Heart right ventricle (tissue), 16 donors: ENCODE measurements at regions not wholly inside any gene's neighbourhood (a gene's known extent, or its start where the extent isn't known, plus 50 kb on each side); places are given as distances from the start of the nearest gene placed in this dataset.

Source experiments
- ATAC-seq, 8 donors: fragments of 200-7000 bp; cut with Tn5 transposase; one replicate each; pipeline ENCODE4 v1.9.1; 2020; ENCODE audit warnings: mild to moderate bottlenecking in 8 of 8, moderate library complexity in 8 of 8, moderate number of reproducible peaks in 1 of 8
- DNase-seq, 2 donors: peaks; one replicate each; pipeline ENCODE4 v3.0.0-alpha.2; 2020
- H3K27ac ChIP-seq, 10 donors: fragments of 200-600 bp; sonication (generic) in 2 of 10; one replicate each; pipeline versions ENCODE4 v1.5.0 to v1.8.0; 2020 to 2022; ENCODE audit warnings: mild to moderate bottlenecking in 3 of 10
- H3K27me3 ChIP-seq, 7 donors: fragments of 200-600 bp; one replicate each; pipeline ENCODE4 v1.8.0; 2021 to 2022; ENCODE audit warnings: mild to moderate bottlenecking in 2 of 7
- H3K36me3 ChIP-seq, 9 donors: fragments of 200-600 bp; sonication (generic) in 1 of 9; one replicate each; pipeline versions ENCODE4 v1.5.0 to v1.8.0; 2020 to 2022; ENCODE audit warnings: mild to moderate bottlenecking in 2 of 9
- H3K4me1 ChIP-seq, 9 donors: fragments of 200-600 bp; sonication (generic) in 1 of 9; one replicate each; pipeline versions ENCODE4 v1.5.0 to v1.8.0; 2020 to 2022; ENCODE audit warnings: mild to moderate bottlenecking in 4 of 9
- H3K4me3 ChIP-seq, 10 donors: fragments of 200-600 bp; sonication (generic) in 2 of 10; one replicate each; pipeline versions ENCODE4 v1.5.0 to v1.8.0; 2020 to 2022; ENCODE audit warnings: mild to moderate bottlenecking in 7 of 10, moderate library complexity in 2 of 10
- H3K9me3 ChIP-seq, 11 donors: fragments of 200-600 bp in 10 of 11; sonication (generic) in 2 of 11; one replicate each; pipeline versions ENCODE4 v1.5.0 to v1.8.0; 2013 to 2022; ENCODE audit warnings: mild to moderate bottlenecking in 2 of 11, control low read depth in 1 of 11, moderate library complexity in 1 of 11
- WGBS, 2 donors: extraction: QIAGEN DNeasy Blood & Tissue Kit; methylation state at CpG; one replicate each; pipeline ENCODE4 v1.1.7; 2013; ENCODE audit warnings: inconsistent platforms in 1 of 2; 5-methylcytosine and 5-hydroxymethylcytosine counted together
- intact Hi-C, 10 donors: fragments of 100-400 bp; cut with DNase I; formaldehyde crosslinking; loops; one replicate each; pipeline versions ENCODE4 v1.11.1 to v1.14.2; 2022
- TF ChIP-seq, protein P1 (sequence below), 9 donors: fragments of 200-600 bp; sonication (generic) in 2 of 9; IDR thresholded peaks; one replicate each; pipeline versions ENCODE4 v1.5.0 to v1.8.0; 2021 to 2022; ENCODE audit warnings: antibody characterized with exemption in 9 of 9, mild to moderate bottlenecking in 5 of 9, moderate library complexity in 1 of 9
- donor health status: Arrhythmogenic right ventricular cardiomyopathy.
- donor health status: ischemic (EF 13 %, LVEDD 7.1; RV severe dilation, severe dysfunction).
- donor health status: healthy with polysubstance abuse.
- donor health status: DM: no; HTN: yes; CAD: no.
- donor health status: DM: no; HTN: no; CAD: no.
- donor health status: ischemic (EF 25% LVEDD 6.9; RV normal size, moderate dysfunction).
- donor health status: ischemic (EF 25% LVEDD 5.7; RV mildly dilated, moderate dysfunction).
- donor health status: healthy.
- donor health status: DM: yes; HTN: yes; CAD: no.
- donor health status: Ischemic cardiomyopathy.
- donor health status: ischemic (EF 35%, LVEDD 5.7; RV mildly dilated, moderate dysfunction).
- donor health status: nonischemic (EF 11% LVEDD 7.7; RV severe dilation, severe dysfunction).
- donor health status: DM: yes; HTN: yes; CAD: no.
- donor health status: PGD.
- donor health status: ischemic (EF 29% LVEDD 5.4; RV normal size, mild dysfunction).
- donor health status: nonischemic (EF 23%, LVEDD 6.1; RV moderate dilation, normal function).

DNA sequence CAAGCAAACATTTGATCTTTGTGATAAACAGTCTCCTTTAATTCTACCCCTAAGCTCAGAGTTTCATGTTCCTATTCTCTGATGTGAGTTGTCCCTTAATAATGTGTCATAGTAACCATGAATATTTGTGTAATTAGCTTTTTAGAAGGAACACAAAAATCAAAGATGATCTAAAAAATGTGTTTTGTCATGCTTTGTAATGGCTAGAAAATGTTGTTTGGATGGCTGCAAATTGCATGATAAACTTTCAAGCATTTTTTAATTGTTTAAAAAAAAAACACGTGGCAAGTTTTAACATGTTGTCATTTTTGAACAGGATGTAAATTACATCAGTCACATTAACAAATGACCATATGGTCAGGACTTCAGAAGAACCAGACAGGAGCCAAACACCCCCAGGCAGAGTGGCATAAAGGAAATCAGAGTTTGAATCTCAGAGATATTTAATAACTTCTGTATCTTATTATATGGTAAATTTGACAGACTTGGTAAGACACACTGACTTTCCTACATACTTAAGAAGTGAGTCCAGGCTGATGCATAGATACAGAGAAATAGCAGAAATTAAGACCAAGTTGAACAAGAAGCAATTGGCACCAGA lies 223.9 kb upstream of the VEGFC start:
- intact Hi-C loops, result no loop called here
- Histone ChIP-seq H3K4me1 (no peaks in the 10 kb centered on the region), H3K27ac (no peak overlapping the region), H3K27me3 (no peaks in the 10 kb centered on the region), H3K4me3 (no peak overlapping the region), H3K9me3 (peaks cover 0 to 53% (median 8%) of the 10 kb centered on the region in 11 donors), H3K36me3 (no peaks in the 10 kb centered on the region)
- DNase-seq (no peak), ATAC-seq (no peak)
- TF ChIP-seq, protein P1, sequence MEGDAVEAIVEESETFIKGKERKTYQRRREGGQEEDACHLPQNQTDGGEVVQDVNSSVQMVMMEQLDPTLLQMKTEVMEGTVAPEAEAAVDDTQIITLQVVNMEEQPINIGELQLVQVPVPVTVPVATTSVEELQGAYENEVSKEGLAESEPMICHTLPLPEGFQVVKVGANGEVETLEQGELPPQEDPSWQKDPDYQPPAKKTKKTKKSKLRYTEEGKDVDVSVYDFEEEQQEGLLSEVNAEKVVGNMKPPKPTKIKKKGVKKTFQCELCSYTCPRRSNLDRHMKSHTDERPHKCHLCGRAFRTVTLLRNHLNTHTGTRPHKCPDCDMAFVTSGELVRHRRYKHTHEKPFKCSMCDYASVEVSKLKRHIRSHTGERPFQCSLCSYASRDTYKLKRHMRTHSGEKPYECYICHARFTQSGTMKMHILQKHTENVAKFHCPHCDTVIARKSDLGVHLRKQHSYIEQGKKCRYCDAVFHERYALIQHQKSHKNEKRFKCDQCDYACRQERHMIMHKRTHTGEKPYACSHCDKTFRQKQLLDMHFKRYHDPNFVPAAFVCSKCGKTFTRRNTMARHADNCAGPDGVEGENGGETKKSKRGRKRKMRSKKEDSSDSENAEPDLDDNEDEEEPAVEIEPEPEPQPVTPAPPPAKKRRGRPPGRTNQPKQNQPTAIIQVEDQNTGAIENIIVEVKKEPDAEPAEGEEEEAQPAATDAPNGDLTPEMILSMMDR (IDR thresholded peaks at IDR 0.05), result no peak
- 29 to 35% methylated on average over 1 of the region's 1 CpG for WGBS, 2 donors

- Histone ChIP-seq H3K27ac (no peak overlapping the region), H3K9me3 (peaks cover 0 to 18% (median 0%) of the 10 kb centered on the region in 11 donors), H3K36me3 (no peaks in the 10 kb centered on the region), H3K27me3 (no peaks in the 10 kb centered on the region), H3K4me1 (no peaks in the 10 kb centered on the region), H3K4me3 (no peak overlapping the region)
- WGBS, 2 donors, result 80 to 85% methylated on average over 3 of the region's 3 CpGs
- intact Hi-C loops, result no loop called here
- DNase-seq (no peak), ATAC-seq (no peak)
- TF ChIP-seq, protein P1 (IDR thresholded peaks at IDR 0.05), result no peak
These were observed 231.2 kb upstream of the VEGFC start for GRCh38 chr4:177023951-177024350.

- no peak for DNase-seq
- WGBS, 2 donors, result 26 to 34% methylated on average over 1 of the region's 1 CpG
- H3K9me3 ChIP-seq, result no peaks in the 10 kb centered on the region
- H3K4me1 ChIP-seq, result no peaks in the 10 kb centered on the region
- no peaks in the 10 kb centered on the region for H3K36me3 ChIP-seq
- intact Hi-C loops, result no loop called here
- no peak overlapping the region for H3K27ac ChIP-seq
- H3K27me3 ChIP-seq, result no peaks in the 10 kb centered on the region
- H3K4me3 ChIP-seq, result no peak overlapping the region
- TF ChIP-seq, protein P1 (IDR thresholded peaks at IDR 0.05), result no peak
- ATAC-seq, result no peak
These were observed 239.6 kb upstream of the VEGFC start for GRCh38 chr4:177032341-177032740.

DNA sequence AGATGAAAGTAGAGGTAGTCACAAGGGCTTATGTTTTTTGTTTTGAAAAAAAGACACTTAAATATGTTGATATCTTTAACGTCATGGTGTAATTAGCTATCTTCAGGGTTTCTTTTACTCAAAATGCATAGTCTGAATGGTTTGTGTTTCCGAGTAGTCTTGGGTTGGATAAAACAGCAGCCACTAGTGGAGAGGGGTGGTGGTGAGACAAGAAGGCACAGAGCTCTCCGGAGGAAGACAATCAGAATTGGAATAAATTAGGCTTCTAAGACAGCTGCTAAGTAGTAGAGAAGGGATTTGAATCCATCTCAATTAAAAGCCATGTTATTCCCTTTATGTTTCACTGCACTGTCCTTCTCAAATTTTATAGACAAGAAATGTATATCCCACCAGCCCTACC lies 240.4 kb upstream of the VEGFC start:
- intact Hi-C loops, result no loop called here
- no peaks in the 10 kb centered on the region for H3K27me3 ChIP-seq
- no peaks in the 10 kb centered on the region for H3K36me3 ChIP-seq
- ATAC-seq, result no peak
- no peak overlapping the region for H3K27ac ChIP-seq
- TF ChIP-seq, protein P1 (IDR thresholded peaks at IDR 0.05), result no peak
- 79 to 80% methylated on average over 3 of the region's 3 CpGs for WGBS, 2 donors
- H3K4me1 ChIP-seq, result no peaks in the 10 kb centered on the region
- H3K9me3 ChIP-seq, result no peaks in the 10 kb centered on the region
- no peak for DNase-seq
- H3K4me3 ChIP-seq, result no peak overlapping the region
